ENCODE measurements at regions not wholly inside any gene's neighbourhood (a gene's known extent, or its start where the extent isn't known, plus 50 kb on each side); places are given as distances from the start of the nearest gene placed in this dataset.

DNA sequence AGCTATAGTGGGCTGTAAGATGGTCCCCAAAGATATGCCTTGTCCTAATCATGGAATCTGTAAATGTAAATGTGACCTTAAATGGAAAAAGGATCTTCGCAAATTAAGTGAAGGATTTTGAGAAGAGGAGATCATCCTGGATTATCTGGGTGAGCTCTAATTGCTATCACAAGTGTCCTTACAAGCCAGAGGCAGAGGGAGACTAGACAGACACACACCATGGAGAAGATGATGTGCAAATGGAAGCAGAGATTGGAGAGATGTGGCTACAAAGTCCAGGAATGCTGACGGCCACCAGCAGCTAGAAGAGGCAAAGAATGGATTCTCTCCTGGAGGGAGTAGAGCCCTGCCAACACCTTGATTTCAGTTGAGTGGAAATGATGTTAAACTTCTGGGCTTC, 102.3 kb upstream of the PROK2 start:
- TF ChIP-seq CTCF (IDR thresholded peaks at IDR 0.05), result no peak
- TF ChIP-seq, protein P1, sequence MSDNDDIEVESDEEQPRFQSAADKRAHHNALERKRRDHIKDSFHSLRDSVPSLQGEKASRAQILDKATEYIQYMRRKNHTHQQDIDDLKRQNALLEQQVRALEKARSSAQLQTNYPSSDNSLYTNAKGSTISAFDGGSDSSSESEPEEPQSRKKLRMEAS (IDR thresholded peaks at IDR 0.05; ENCODE audit: low read depth), result no peak
